ENCODE measurements at regions not wholly inside any gene's neighbourhood (a gene's known extent, or its start where the extent isn't known, plus 50 kb on each side); places are given as distances from the start of the nearest gene placed in this dataset.

DNA sequence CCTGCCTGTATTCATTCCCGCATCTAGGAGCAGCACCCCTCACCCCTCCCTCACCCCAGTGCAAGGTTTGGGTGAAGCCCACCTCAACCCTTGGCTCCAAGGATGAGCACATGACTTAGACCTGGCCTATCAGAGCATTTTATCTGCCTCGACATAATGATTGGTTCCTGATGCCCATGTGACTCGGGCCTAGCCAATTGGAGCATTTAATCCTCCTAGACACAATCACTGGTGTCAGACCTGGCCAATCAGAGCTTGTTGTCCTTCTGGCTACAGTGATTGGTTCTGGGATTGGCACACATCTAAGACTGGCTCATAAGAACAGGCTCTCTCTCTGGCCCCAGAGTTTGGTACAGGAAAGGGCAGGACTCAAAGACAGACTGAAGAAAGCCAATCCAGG, 73.1 kb upstream of the MYL2 start:
- Mint-ChIP-seq H3K4me3 (ENCODE audit: unreplicated experiment) (no peak overlapping the region), H3K27ac (ENCODE audit: unreplicated experiment) (no peak overlapping the region), H3K27me3 (ENCODE audit: unreplicated experiment) (no peaks in the 10 kb centered on the region), H3K36me3 (ENCODE audit: unreplicated experiment) (peaks cover 12% of the 10 kb centered on the region), H3K9me3 (ENCODE audit: unreplicated experiment) (peaks cover 8% of the 10 kb centered on the region), H3K4me1 (ENCODE audit: low read depth, unreplicated experiment) (no peaks in the 10 kb centered on the region)
- DNase-seq, result no peak
- TF ChIP-seq, protein P1, sequence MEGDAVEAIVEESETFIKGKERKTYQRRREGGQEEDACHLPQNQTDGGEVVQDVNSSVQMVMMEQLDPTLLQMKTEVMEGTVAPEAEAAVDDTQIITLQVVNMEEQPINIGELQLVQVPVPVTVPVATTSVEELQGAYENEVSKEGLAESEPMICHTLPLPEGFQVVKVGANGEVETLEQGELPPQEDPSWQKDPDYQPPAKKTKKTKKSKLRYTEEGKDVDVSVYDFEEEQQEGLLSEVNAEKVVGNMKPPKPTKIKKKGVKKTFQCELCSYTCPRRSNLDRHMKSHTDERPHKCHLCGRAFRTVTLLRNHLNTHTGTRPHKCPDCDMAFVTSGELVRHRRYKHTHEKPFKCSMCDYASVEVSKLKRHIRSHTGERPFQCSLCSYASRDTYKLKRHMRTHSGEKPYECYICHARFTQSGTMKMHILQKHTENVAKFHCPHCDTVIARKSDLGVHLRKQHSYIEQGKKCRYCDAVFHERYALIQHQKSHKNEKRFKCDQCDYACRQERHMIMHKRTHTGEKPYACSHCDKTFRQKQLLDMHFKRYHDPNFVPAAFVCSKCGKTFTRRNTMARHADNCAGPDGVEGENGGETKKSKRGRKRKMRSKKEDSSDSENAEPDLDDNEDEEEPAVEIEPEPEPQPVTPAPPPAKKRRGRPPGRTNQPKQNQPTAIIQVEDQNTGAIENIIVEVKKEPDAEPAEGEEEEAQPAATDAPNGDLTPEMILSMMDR (IDR thresholded peaks at IDR 0.05; ENCODE audit: partially characterized antibody, unreplicated experiment), result no peak

DNA sequence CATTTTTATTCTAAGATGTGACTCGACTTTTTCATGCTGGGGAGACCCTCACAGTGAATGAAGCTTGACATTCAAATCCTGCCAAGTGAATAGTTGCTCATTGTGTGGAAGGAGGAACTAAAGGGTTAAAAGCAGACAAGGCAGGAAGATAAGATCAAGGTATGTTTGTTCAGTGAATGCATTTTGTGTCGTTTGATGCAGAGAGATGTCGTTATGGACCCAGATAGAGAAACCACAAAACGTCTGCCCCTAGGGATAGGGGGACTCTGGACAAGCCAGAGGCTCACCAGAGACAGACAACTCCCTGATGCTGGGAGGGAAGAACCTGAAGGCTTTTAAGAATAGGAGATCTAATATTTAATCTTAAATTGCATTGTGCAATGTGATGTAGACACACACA, 72.5 kb upstream of the MYL2 start:
- H3K36me3 Mint-ChIP-seq (ENCODE audit: unreplicated experiment), result peaks cover 8% of the 10 kb centered on the region
- H3K4me1 Mint-ChIP-seq (ENCODE audit: low read depth, unreplicated experiment), result no peaks in the 10 kb centered on the region
- DNase-seq, result no peak
- no peak overlapping the region for H3K27ac Mint-ChIP-seq (ENCODE audit: unreplicated experiment)
- H3K4me3 Mint-ChIP-seq (ENCODE audit: unreplicated experiment), result no peak overlapping the region
- no peaks in the 10 kb centered on the region for H3K27me3 Mint-ChIP-seq (ENCODE audit: unreplicated experiment)
- TF ChIP-seq, protein P1 (IDR thresholded peaks at IDR 0.05; ENCODE audit: partially characterized antibody, unreplicated experiment), result no peak
- peaks cover 7% of the 10 kb centered on the region for H3K9me3 Mint-ChIP-seq (ENCODE audit: unreplicated experiment)

DNA sequence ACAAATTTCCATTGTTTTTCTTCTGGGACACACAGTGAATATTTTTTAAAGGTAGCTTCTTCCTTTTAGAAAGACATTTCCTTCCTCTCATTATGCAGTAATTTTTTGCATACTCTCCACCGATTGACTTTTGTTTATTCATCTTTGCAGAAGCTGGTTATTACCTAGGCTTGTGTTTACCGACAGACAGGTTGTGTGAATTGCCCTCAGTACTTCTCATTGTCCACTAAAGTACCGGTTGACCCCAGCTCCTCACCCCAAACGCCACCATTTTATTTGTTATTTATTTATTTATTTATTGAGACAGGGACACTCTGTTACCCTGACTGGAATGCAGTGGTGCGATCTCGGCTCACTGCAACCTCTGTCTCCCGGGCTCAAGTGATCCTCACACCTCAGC, 63.4 kb upstream of the MYL2 start:
- Mint-ChIP-seq H3K27ac (ENCODE audit: unreplicated experiment) (no peak overlapping the region), H3K27me3 (ENCODE audit: unreplicated experiment) (peaks cover 4% of the 10 kb centered on the region), H3K9me3 (ENCODE audit: unreplicated experiment) (peaks cover 2% of the 10 kb centered on the region), H3K4me3 (ENCODE audit: unreplicated experiment) (no peak overlapping the region), H3K36me3 (ENCODE audit: unreplicated experiment) (no peaks in the 10 kb centered on the region), H3K4me1 (ENCODE audit: low read depth, unreplicated experiment) (no peaks in the 10 kb centered on the region)
- DNase-seq, result no peak
- TF ChIP-seq, protein P1 (IDR thresholded peaks at IDR 0.05; ENCODE audit: partially characterized antibody, unreplicated experiment), result no peak

DNA sequence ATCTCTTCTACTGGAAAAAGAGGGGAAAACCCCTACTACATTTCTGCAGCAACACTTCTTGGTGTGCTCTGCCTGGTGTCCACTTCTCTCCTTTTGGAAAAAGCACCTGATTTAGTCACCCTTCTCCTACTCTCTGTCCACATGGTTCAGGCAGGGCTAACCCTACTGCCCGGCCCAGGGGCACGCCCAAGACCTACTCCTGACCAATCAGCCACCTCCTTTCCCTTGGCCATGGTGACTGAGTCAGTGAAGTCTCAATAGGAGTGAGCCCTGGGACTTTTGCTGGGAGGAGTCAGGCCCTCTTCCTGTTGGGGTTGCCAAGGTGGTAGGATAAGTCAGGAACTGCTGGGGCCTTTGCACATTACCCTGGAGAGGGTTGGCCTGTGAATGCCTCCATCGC, 52.5 kb upstream of the MYL2 start:
- TF ChIP-seq, protein P1 (IDR thresholded peaks at IDR 0.05; ENCODE audit: partially characterized antibody, unreplicated experiment), result no peak
- Mint-ChIP-seq H3K27ac (ENCODE audit: unreplicated experiment) (no peak overlapping the region), H3K4me3 (ENCODE audit: unreplicated experiment) (no peak overlapping the region), H3K36me3 (ENCODE audit: unreplicated experiment) (peaks cover 17% of the 10 kb centered on the region), H3K4me1 (ENCODE audit: low read depth, unreplicated experiment) (no peaks in the 10 kb centered on the region), H3K27me3 (ENCODE audit: unreplicated experiment) (peaks cover 2% of the 10 kb centered on the region), H3K9me3 (ENCODE audit: unreplicated experiment) (no peaks in the 10 kb centered on the region)
- DNase-seq, result no peak

DNA sequence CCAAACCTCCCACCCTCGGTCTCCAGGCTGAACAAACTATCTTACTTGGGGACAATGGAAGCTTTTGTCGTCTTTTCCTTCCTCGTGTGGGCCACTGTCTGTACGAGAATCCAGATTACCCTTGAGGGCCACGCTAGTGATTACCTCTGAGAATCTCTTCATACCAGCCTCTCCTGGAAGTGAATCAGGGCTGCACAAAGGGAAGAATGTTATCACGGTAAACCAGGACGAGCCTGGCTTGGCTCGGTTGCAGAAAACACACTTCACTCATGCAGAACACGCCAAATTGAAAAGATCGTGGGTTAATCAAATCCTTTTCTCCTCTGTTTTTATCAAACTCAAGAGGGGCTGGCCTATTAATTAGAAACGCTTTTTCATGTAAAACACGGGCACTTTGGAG, 51.6 kb upstream of the MYL2 start:
- TF ChIP-seq, protein P1 (IDR thresholded peaks at IDR 0.05; ENCODE audit: partially characterized antibody, unreplicated experiment), result no peak
- H3K4me3 Mint-ChIP-seq (ENCODE audit: unreplicated experiment), result no peak overlapping the region
- H3K4me1 Mint-ChIP-seq (ENCODE audit: low read depth, unreplicated experiment), result peaks cover 2% of the 10 kb centered on the region
- no peak for DNase-seq
- peaks cover 2% of the 10 kb centered on the region for H3K27me3 Mint-ChIP-seq (ENCODE audit: unreplicated experiment)
- no peaks in the 10 kb centered on the region for H3K9me3 Mint-ChIP-seq (ENCODE audit: unreplicated experiment)
- H3K36me3 Mint-ChIP-seq (ENCODE audit: unreplicated experiment), result peaks cover 17% of the 10 kb centered on the region
- no peak overlapping the region for H3K27ac Mint-ChIP-seq (ENCODE audit: unreplicated experiment)

All from glutamatergic neuron (in vitro differentiated cells).